MM.1S (cell line): ENCODE measurements at regions not wholly inside any gene's neighbourhood (a gene's known extent, or its start where the extent isn't known, plus 50 kb on each side); places are given as distances from the start of the nearest gene placed in this dataset.

Experiments used
- EZH2 ChIP-seq: fragments of 300-600 bp; sonication (generic); optimal IDR thresholded peaks from 2 replicates; pipeline ENCODE3; 2017; ENCODE audit warnings: low read depth, mild to moderate bottlenecking, antibody characterized with exemption, low read length, mixed read lengths
- EZH2phosphoT487 ChIP-seq: fragments of 300-600 bp; sonication (generic); IDR thresholded peaks from 2 replicates; pipeline ENCODE4 v1.6.1; 2018; ENCODE audit warnings: antibody characterized with exemption, low read length
- TF ChIP-seq, protein P1 (sequence below): fragments of 300-600 bp; sonication (generic); IDR thresholded peaks from 2 replicates; pipeline ENCODE4 v1.5.1; 2016; ENCODE audit warnings: antibody characterized with exemption, low read length, mixed read lengths

DNA sequence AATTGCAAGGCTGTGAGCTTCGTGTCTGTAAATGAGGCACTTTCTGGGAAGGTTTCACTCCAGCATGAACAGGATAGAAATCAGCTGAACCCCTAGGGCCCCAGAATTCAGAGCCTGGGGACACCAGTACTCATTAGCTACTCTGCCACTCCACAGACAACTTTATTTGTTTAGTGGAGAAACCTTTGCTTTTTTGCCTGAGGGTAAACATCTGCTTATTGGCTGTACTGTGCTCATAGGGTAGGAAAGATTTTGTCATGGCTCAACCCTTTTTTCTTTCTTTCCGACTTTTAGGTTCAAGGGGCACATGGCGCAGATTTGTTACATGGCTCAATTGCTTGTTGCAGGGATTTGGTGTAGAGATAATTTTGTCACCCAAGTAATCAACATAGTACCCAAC is 138.4 kb upstream of the BACE2 start:
- TF ChIP-seq, protein P1, sequence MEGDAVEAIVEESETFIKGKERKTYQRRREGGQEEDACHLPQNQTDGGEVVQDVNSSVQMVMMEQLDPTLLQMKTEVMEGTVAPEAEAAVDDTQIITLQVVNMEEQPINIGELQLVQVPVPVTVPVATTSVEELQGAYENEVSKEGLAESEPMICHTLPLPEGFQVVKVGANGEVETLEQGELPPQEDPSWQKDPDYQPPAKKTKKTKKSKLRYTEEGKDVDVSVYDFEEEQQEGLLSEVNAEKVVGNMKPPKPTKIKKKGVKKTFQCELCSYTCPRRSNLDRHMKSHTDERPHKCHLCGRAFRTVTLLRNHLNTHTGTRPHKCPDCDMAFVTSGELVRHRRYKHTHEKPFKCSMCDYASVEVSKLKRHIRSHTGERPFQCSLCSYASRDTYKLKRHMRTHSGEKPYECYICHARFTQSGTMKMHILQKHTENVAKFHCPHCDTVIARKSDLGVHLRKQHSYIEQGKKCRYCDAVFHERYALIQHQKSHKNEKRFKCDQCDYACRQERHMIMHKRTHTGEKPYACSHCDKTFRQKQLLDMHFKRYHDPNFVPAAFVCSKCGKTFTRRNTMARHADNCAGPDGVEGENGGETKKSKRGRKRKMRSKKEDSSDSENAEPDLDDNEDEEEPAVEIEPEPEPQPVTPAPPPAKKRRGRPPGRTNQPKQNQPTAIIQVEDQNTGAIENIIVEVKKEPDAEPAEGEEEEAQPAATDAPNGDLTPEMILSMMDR: no peak
- no peak for TF ChIP-seq EZH2phosphoT487
- no peak for TF ChIP-seq EZH2
